HEK293 (cell line): ENCODE measurements at regions not wholly inside any gene's neighbourhood (a gene's known extent, or its start where the extent isn't known, plus 50 kb on each side); places are given as distances from the start of the nearest gene placed in this dataset.

Experiments used
- ATF2 ChIP-seq: fragments of 450-650 bp; formaldehyde crosslinking; IDR thresholded peaks from 2 replicates; pipeline ENCODE4 v1.5.1; 2016; ENCODE audit warnings: missing biosample characterization, missing genetic modification characterization, low read depth
- CTCF ChIP-seq: fragments of 450-650 bp; formaldehyde crosslinking; IDR thresholded peaks from 2 replicates; pipeline ENCODE4 v1.5.1; 2016; ENCODE audit warnings: missing biosample characterization, missing genetic modification characterization
- SP2 ChIP-seq: fragments of 450-650 bp; formaldehyde crosslinking; IDR thresholded peaks from 2 replicates; pipeline ENCODE4 v1.5.1; 2016; ENCODE audit warnings: missing biosample characterization, missing genetic modification characterization
- TRIM28 ChIP-seq: IDR thresholded peaks from 2 replicates; pipeline ENCODE4 v1.6.1; 2011; ENCODE audit warnings: low read length, control low read depth, borderline replicate concordance
- ZNF146 ChIP-seq: fragments of 450-650 bp; formaldehyde crosslinking; IDR thresholded peaks from 2 replicates; pipeline ENCODE4 v1.5.1; 2016; ENCODE audit warnings: missing biosample characterization, missing genetic modification characterization
- ZNF16 ChIP-seq: fragments of 450-650 bp; formaldehyde crosslinking; IDR thresholded peaks from 2 replicates; pipeline ENCODE4 v1.5.1; 2016; ENCODE audit warnings: low read depth, missing biosample characterization, missing genetic modification characterization
- ZNF292 ChIP-seq: fragments of 450-650 bp; formaldehyde crosslinking; IDR thresholded peaks from 2 replicates; pipeline ENCODE4 v1.5.1; 2016; ENCODE audit warnings: low read depth, missing biosample characterization, missing genetic modification characterization, borderline replicate concordance

GRCh38 chr3:177917234-177917861, 618.9 kb upstream of the KCNMB2 start:
- TF ChIP-seq CTCF (tag by site-specific recombination) (no peak), ZNF146 (tag by site-specific recombination) (no peak), ZNF16 (no peak), TRIM28 (no peak), SP2 (tag by site-specific recombination) (no peak), ZNF292 (tag by site-specific recombination) (no peak), ATF2 (tag by site-specific recombination) (no peak)
